ENCODE measurements at regions not wholly inside any gene's neighbourhood (a gene's known extent, or its start where the extent isn't known, plus 50 kb on each side); places are given as distances from the start of the nearest gene placed in this dataset.

DNA sequence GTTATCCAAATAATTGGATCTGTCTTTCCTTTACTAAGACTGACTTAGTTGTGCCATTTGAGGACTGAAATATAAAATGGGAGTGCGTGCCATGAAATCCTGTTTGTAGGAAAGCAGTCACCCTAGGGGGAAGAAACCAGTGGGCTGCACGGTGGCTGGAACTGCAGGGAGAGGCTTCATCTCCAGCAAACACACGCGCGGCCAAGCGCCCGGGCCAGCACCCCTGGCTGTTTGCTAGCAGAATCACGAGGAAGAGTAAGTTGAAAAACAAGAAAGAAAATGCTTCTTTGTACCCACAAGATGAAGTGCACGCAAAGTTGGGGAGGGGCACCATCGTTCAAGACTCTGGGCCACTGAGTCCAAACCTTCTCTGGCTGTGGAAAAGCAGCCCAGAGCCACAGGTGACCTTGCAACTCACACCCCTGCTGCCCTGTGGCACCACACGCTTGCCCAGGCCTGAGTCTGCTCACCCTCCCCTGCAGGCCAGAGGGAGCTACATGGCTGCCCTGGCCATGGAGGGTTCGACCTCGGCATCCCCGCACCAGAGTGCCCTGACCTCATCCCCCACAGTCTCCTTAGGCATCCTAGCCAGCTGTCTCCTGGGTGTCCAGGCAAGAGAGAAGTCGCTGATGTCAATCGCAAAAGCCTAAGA is 55.2 kb downstream of the IRX2 start:
- DNase-seq, result no peak

DNA sequence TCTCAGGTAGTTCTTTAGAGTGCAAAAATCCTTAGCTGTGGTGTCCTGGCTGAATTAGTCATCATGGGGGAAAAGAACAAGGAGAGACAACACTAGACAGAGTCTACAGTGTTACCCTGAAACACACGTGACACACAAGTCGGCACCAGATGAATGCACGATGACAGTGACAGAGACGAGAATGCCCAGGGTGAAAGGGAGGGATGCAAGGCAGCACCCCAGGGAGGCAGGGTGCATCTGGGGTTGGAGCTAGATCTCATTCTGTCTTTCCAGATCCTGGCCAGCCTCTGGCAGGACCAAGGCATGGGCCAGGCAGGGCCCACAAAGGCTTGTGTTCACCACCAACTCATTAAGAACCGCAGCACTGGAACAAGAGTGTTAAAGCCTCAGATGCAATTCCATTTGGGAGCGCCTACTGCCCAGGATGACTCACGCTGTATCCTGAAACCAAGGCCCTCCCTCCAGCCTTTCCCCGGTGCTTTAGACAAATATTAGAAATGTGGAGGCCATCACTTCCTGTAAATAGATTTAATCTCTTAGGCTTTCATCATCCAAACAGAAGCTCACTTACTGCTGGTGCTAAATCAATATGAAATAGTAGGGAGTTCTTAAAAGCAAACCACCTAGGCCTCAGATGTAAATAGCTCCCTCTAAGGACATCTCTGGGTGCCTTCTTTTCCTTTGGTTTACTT is 56.1 kb downstream of the IRX2 start:
- DNase-seq, result no peak

DNA sequence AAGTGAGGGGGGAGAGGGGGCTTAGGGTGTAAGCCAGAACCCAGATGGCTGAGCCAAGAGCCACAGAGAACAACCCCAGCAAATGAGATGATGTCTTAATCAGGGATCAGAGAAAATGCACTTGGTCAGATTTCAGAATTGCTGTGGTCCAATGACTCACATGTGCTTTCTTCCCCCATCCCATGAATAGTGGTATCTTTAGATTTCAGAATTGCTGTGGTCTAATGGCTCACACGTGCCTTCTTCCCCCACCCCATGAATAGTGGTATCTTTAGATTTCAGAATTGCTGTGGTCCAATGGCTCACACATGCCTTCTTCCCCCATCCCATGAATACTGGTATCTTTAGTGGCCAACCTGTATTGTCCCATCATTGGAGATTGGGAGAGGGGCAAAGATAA is 59.9 kb downstream of the IRX2 start:
- DNase-seq, result no peak

DNA sequence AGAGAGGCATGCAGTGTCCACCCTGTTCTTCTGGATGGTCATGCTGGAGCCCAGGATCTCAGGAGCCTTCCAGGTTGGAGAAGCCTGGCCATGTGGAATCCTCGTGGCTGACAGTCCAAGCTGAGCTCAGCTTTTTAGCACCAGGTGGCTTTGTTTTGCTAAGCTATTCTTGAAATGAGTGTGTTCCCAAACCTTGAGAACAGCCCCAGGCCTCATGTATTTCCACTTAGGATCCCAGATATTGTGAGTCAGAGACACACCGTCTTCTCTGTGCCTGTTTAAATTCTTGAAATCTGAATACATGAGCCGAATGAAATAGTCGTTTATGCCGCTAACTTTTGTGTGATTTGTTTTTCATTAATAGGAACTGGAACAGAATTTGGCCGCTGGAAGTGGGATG is 61.2 kb downstream of the IRX2 start:
- no peak for DNase-seq

DNA sequence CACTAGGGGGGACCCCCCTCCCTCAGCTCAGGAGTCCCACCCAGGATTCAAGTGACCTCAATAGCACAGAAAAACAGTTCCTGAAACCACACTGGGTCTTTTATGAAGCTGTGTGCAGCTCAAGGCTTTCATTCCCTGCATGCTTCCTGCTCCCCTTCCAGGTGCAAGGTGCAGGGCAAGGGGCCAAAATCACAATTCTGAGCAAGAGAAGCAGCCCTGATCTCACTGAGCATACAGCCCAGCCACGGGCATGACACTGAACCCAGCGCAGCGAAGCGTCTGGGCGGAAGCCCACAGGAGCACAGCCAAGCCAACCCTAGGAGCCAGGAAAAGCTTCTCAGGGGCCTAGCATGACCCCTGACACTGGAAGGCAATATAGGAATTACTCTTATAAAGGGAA is 62.9 kb downstream of the IRX2 start:
- DNase-seq, result no peak

DNA sequence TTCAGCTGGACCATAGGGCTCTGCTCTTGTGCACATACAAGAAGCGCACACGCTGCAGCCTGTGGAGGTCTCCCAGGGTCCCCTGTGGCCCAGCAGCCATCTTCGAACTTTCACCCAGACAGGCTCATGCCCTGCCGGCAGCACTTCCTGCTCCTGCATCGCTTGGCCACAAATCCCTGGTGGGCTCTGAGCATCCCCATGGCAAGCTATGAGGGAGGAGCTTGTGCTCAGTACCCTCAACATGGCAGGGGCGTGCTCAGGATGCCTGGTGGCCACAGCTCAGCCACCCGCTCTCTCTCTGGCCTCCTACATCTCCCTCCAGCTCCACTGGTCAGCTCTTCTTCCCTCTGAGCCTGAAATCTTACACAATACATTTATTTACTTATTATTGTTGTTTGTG is 63.7 kb downstream of the IRX2 start:
- DNase-seq, result no peak

DNA sequence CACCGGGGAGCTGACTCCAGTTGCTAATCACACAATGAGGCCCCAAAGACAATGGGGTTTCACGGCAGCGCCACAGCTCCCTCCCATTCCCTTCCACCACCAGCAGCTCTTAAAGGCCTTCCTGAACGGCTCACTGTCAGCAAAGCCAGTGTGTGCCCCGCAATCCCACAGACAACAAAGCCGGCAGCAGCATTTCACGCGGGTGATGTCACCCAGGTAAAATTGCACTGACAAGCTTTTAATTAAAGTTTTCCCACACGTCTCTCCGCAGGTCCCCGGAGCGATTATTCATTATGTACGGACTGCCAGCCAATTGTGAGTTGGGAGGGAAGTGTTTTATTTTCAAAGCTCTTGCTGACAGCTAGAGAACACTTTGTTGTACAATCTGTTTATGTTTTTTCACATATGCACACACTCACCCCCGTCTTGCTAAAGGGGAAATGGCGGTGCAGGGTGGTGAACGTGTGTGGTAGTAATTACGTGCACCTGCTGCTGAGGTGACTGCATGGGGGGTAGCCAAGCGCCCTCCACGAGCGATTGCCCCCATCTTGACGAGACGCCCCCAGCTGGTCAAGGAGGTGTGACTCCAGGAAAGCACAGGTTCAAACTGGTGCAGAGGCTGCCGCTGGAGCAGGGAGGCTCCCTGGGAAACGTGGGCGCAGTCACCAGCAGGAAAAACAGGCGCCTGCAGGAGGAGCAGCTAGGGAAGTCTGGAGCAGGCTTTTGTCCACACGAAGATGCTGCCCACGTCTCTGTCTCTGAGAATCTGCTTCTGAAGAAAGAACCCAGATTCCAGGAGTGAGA is 65.0 kb downstream of the IRX2 start:
- DNase-seq, result no peak

DNA sequence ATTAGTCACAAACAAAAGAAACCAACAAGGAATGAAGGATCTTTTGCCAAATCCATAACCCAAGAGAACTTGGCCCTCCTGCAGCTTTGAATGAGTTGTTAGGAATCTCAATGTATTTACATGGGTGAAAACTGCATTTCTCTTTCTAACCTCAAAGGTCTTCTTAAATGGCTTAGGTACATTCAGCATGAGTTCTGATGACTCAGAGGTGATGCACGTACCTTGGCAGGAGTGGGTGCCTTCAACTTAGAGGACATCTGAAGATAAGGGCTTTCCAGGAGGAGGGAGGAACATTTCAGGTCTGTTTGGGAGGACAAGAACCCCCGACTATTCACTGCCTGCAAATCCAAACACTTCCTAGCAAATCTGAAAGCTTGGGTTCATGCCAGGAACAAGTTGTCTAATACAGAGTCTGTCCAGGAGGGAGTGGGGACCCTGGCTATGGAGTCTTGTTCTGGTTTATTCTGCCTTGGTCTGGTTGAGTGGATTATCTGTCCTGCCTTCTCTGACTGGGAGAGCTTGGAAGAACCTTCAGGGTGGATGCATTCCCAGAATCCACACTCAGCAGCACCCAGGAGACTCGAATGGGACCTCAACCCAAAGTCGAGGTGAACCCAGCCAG is 65.7 kb downstream of the IRX2 start:
- DNase-seq, result peak; percentile 12

DNA sequence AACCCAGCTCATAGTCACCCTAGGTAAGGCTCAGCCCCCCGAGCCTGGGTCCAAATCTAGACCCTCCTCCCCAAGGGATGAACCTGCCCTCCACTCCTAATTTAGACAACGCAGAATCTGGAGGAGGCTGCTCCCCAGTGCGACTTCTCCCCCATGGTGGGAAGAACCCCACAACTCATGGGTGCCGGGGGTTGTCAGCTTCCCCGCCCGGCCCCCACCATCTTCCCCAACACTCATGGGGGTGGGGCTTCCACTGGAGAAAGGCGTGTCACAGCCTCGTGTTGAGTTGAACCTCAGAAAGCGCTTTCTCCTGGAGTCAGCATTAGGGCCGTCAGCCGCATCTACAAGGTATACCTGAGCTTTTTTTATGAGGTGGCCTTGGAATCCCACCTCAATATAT is 66.9 kb downstream of the IRX2 start:
- DNase-seq, result no peak

DNA sequence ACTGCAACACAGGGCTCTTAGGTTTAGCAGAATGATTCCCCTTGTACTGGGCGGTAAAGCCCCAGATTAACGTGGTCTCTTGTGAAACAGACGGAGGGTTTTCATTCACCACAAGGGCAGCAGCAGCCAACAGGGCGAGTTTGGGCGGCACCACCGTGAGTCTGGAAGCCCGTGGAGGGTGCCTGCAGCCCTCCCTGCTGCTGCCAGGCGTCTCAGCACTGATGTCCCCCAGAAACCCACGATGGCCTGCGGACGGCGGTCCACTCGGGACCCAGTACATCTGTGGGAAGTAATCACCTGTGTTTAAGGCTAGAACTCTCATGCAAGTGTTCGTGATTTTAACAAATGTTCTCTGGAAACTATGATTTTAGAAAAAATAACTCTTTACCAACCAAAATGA is 67.8 kb downstream of the IRX2 start:
- DNase-seq, result no peak

DNA sequence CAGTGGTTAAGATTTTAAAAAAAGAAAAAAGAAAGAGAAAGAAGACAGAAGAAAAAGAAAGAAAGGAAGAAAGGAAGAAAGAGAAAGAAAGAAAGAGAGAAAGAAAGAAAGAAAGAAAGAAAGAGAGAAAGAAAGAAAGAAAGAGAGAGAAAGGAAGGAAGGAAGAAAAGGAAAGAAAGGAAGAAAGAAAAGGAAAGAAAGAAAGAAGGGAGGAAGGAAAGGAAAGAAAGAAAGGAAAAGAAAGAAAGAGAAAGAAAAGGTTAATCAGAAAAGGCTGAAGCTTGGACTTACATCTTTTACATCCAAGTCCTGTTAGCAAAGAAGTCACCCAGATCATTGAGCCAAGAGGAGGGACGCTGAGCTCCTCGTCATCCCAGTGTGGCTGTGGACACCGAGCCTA is 70.0 kb downstream of the IRX2 start:
- DNase-seq, result no peak

DNA sequence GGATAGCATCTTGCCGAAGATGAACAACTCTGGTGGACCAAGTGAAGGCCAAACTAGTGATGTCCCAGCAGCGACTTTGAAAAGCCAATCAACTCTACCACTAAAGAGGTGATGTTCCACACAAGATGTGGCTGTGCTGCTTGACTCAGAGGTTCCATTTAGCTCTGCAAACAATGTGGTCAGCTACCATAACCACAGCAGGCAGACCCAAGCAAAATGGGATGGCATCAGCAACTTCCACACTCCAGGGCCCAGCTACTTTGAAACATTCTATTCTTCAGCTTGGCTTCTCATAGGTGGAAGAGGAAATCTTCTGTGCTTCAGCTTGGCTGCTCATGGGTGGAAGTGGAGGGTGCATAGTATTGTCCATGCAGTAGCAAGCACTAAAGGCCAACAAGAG is 70.5 kb downstream of the IRX2 start:
- DNase-seq, result no peak

DNA sequence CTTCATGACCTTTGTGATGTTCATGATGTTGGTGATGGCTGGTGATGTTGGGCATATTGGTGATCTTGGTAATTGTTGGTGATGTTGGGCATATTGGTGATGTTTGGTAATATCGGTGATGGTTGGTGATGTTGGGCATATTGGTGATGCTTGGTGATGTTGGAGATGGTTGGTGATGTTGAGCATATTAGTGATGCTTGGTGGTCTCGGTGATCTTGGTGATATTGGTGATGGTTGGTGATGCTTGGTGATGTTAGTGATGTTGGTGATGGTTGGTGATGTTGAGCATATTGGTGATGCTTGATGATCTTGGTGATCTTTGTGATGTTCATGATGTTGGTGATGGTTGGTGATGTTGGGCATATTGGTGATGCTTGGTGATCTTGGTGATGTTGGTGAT is 73.8 kb downstream of the IRX2 start:
- no peak for DNase-seq

DNA sequence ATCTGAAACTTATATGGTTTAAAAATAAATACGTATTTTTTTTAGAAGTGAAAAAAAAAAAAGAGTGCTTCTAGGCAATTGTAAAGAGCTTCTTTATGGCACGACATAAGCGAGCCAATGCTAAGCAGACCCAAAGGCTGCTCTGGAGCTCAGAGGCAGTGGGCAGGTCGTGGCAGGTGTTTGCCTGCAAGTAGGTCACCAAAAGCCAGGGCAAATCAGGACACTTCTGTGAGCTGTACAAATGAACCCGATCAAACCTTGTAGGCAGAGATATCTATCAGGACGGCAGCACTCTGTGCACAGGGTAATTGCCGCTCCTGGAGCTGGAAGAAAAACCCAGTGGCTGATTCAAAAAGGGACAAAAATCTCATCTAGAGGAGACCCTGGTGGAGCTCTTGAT is 75.9 kb downstream of the IRX2 start:
- DNase-seq, result no peak

DNA sequence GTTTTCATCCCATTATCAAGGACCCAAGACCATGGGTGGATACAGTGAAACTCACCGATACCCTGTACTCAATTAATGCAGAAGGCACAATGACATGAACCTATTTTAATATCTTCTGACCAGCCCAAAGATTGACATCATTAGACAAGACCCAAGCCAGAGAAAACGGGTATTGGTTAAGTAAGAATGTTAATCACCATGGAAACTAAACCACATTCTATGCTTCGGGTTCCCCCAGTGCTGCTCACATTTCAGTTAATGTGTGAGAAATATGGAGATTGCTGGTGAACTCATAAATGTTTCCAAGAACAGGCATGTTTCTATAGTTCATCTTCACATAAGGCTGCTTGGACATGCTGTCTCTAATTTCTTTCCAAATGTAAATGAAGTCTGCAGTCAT is 77.0 kb downstream of the IRX2 start:
- DNase-seq, result no peak

DNA sequence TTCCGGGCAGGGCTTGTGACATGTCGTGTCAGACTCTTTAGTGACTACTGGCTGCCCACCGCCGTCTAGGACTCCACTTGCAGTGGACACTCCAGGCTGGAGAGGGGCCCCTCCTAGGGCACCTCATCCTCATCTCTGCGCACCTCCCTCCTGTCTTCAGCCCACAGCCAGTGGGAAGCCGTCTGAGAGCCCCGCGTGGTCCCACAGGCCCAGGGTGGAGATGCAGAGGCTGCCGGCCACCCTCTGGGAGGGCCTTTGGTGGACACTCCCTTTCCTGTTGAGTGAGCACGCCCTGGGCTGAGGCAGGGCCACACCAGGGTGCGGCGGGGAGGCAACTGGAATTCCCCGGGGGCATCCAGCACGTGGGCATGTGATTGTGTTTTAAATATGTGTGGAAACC is 80.5 kb downstream of the IRX2 start:
- no peak for DNase-seq

DNA sequence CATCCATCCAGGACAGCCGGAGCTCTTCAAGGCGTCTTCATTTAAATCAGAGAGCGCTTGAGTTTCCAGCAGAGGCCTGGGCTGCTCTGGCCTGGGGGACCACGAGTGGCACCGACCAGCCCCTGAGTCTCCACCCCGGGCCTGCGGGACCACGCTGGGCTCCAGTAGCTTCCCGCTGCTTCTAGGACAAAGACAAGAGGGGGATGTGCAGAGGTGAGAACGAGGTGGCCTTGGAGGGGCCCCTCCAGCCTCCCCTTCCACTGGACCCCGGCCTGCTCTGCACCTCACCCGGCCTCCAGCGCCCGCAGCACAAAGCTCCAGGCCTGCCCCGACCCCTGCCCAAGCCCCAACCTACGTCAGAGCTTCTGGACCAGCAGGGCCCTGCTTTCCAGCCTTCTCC is 81.6 kb downstream of the IRX2 start:
- DNase-seq, result no peak

DNA sequence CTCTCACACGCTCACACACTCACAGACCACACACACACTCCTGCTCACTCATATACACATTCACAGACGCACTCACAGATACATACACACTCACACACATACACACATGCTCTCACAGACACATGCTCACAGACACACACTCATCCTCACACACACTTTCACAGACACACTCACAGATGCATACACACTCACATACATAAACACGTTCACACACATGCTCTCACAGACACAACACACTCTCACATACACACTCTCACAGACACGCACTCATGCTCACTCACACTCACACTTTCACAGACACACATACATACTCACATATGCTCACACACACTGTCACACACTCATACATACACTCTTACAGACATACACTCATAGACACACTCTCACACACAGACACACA is 82.2 kb downstream of the IRX2 start:
- DNase-seq, result no peak

DNA sequence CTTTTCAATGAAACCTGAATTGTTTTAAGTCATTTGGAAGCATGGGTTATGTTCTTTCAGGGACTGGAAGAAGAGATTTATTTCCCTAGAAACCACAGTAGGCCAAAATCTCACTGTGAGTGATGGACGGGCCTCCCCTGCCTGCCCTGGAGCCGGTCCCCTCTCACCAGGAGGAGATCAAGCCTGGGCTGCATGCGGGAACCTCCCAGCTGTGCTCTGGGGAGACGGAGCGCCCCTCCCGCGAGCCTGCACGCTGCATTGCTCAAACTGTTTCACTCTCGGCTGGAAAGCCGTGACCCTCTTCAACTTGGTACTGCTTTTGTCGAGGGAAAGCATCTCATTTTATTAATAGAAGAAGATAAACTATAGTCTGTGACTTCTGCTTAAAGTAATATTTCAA is 85.4 kb downstream of the IRX2 start:
- no peak for DNase-seq

DNA sequence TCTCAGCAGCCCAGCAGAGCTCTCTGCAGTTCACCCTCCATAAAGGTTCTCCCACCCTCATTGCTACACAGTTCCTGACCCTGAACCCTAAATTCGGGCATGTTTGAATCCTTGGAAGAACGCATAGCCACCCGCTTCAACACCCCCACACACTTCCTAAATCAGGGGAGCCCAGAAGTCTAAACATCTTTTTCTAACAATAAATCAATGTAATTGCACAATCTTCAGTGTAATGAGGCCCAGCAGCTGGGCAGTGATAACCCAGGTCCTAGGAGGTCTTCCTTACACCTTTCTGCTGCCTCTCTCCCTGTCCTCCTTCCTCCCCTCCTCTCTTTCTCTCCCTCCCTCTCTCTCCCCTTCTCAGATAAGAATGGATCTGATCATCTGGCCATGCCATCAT is 88.0 kb downstream of the IRX2 start:
- no peak for DNase-seq

DNA sequence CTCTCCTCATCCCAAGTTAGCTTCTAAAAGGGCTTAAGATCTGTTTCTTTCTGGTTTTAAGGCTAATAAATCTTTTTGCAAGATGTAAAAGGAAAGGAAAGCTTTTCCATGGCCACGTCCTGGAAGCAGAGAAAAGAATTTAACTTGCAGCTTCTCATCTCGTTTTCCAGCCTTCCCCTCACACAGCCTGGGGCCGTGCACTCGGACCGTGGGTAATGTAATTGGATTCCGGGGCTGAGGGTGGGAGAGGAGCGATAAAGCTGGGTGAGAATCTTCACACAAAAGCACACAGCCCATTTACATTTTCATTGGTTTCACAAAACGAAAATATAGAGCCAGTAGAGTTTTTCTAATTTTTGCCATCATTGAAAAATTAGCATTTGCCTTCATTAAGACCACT is 91.2 kb downstream of the IRX2 start:
- no peak for DNase-seq

DNA sequence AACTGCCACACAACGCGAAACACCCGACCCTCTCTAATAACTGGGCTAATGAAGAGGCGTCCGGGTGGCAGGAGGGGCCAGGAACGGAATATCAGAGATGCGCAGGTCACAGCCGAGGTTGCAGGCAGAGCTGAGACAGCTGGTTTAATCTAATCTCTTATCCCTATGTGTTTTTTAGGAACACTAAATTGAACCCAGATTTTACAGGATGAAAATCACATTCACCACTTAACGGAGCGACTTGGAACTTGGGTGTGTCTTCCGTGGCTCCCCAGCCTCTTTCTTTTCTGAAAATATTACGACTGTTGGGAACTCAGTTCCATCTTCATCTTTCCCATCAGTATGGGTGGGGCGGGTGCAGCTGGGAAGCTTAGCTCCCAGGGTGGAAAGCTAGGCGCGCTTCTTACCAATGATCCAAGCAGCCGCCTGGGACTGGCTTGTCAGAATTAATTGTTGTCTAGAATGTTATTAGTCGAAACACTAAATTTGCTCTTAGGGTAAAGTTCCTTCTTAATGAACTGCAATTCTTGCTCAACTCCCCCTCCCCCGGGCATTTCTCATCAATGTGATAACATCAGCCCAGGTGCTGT is 92.5 kb downstream of the IRX2 start:
- DNase-seq, result no peak

DNA sequence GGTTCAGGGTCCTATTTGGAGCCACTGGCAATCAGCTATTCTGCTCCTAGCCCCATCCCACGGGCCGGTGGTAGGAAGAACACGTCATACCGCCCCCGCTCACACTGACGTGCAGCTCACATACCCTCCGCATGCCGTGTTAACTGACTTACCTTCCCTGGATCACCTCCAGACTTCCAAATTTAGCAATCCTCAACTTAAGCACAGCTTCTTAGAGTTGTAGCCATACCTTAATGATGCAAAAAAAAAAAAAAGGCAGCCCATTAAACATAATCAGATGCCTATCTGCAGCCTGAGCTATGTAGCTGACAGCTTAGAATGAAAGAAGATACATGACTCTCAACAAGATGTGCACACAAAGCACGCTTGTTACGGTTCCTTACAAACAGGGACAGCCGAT is 93.0 kb downstream of the IRX2 start:
- DNase-seq, result no peak

DNA sequence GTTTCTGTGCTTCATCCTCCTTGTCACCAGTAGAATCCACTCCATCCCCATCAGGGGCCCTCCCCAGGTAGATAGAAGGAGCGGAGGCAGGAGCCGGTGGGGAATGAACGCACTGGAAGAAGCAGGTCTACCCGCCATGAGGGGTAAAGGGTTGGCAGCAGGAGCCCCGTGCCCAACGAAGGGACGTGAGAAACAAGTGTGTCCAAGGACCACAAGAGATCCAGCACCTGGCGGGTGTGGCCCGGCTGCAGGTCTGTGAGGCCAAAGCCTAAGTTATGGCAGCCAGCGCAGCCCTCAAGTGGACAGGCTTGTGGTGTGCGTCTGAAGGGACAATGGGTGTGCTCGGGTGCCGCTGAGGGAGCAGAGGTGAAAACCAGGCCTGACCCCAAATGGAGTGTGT is 94.3 kb downstream of the IRX2 start:
- no peak for DNase-seq
